Gastrocnemius medialis (tissue), 4 donors: ENCODE measurements at regions not wholly inside any gene's neighbourhood (a gene's known extent, or its start where the extent isn't known, plus 50 kb on each side); places are given as distances from the start of the nearest gene placed in this dataset.

ENCODE experiments used
- CTCF ChIP-seq, 5 experiments: fragments of 450-650 bp in 3 of 5; fragments of 200-600 bp in 2 of 5; sonication (generic) in 2 of 5; IDR thresholded peaks in 4 of 5; conservative IDR thresholded peaks in 1 of 5; 1 replicate in 4 of 5; 2 replicates in 1 of 5; pipeline ENCODE4 v1.5.1; 2016 to 2019; ENCODE audit warnings: antibody characterized with exemption in 5 of 5, mild to moderate bottlenecking in 3 of 5, moderate library complexity in 3 of 5
- POLR2A ChIP-seq, 2 donors: fragments of 450-650 bp; IDR thresholded peaks; one replicate each; pipeline ENCODE4 v1.6.1; 2017; ENCODE audit warnings: antibody characterized with exemption in 2 of 2, mild to moderate bottlenecking in 2 of 2, moderate library complexity in 2 of 2

- TF ChIP-seq CTCF (IDR thresholded peaks at IDR 0.05 in 4 of 5, conservative IDR thresholded peaks at IDR 0.05 in 1 of 5) (no peak), POLR2A (IDR thresholded peaks at IDR 0.05) (no peak)
Measured at GRCh38 chr5:5798462-5798861, 376.0 kb downstream of the ICE1 start.
